Mucosa of descending colon (tissue), 3 donors: ENCODE measurements at regions not wholly inside any gene's neighbourhood (a gene's known extent, or its start where the extent isn't known, plus 50 kb on each side); places are given as distances from the start of the nearest gene placed in this dataset.

Experiments used
- ATAC-seq: fragments of 200-7000 bp; cut with Tn5 transposase; one replicate; pipeline ENCODE4 v1.9.1; 2020; ENCODE audit warnings: mild to moderate bottlenecking, moderate library complexity
- DNase-seq, 3 donors: peaks; one replicate each; pipeline ENCODE4 v3.0.0-alpha.2; 2020
- H3K36me3 ChIP-seq: fragments of 200-600 bp; one replicate; pipeline ENCODE4 v1.8.0; 2021; ENCODE audit warnings: low read depth, mild to moderate bottlenecking
- H3K4me1 ChIP-seq: fragments of 200-600 bp; one replicate; pipeline ENCODE4 v1.8.0; 2021; ENCODE audit warnings: low read depth, mild to moderate bottlenecking
- H3K4me3 ChIP-seq: fragments of 200-600 bp; one replicate; pipeline ENCODE4 v1.8.0; 2021; ENCODE audit warnings: mild to moderate bottlenecking
- H3K9me3 ChIP-seq: fragments of 200-600 bp; one replicate; pipeline ENCODE4 v1.8.0; 2021; ENCODE audit warnings: mild to moderate bottlenecking
- CTCF ChIP-seq: fragments of 200-600 bp; IDR thresholded peaks from one replicate; pipeline ENCODE4 v1.8.0; 2022; ENCODE audit warnings: antibody characterized with exemption, mild to moderate bottlenecking
- intact Hi-C, 2 donors: fragments of 100-400 bp; cut with DNase I in 1 of 2; cut with micrococcal nuclease in 1 of 2; formaldehyde crosslinking; loops; one replicate each; pipeline versions ENCODE4 v1.11.0 to v1.11.1; 2022; cut with DNase I, micrococcal nuclease
- donor health status: DM: no; HTN: no; CAD: no; lungs with moderate emphysema.
- donor health status: DM: no; HTN: no; CAD: no.
- donor health status: DM: no; HTN: yes; CAD: no.

- DNase-seq (no peak), ATAC-seq (no peak)
- no peak for TF ChIP-seq CTCF
- Histone ChIP-seq H3K9me3 (no peaks in the 10 kb centered on the region), H3K4me3 (no peak overlapping the region), H3K4me1 (peaks cover 14% of the 10 kb centered on the region), H3K36me3 (no peaks in the 10 kb centered on the region)
- intact Hi-C loops, result no loop called here
These were observed 123.9 kb downstream of the SNX5 start for GRCh38 chr20:17844549-17845298.

GRCh38 chr20:17844133-17844429, 124.5 kb downstream of the SNX5 start:
- Histone ChIP-seq H3K4me3 (no peak overlapping the region), H3K36me3 (no peaks in the 10 kb centered on the region), H3K4me1 (peaks cover 14% of the 10 kb centered on the region), H3K9me3 (no peaks in the 10 kb centered on the region)
- no peak for TF ChIP-seq CTCF
- ATAC-seq, result no peak
- DNase-seq, result no peak
- intact Hi-C loops, result no loop called here

GRCh38 chr20:17843246-17844132, 125.1 kb downstream of the SNX5 start:
- TF ChIP-seq CTCF, result no peak
- peak; percentile 6 for ATAC-seq
- Histone ChIP-seq H3K4me1 (peaks cover 12% of the 10 kb centered on the region), H3K9me3 (no peaks in the 10 kb centered on the region), H3K4me3 (no peak overlapping the region), H3K36me3 (no peaks in the 10 kb centered on the region)
- intact Hi-C loops, result no loop called here
- no peak for DNase-seq

GRCh38 chr20:17841751-17842215, 126.8 kb downstream of the SNX5 start:
- Histone ChIP-seq H3K4me1 (peaks cover 9% of the 10 kb centered on the region), H3K4me3 (no peak overlapping the region), H3K36me3 (no peaks in the 10 kb centered on the region), H3K9me3 (no peaks in the 10 kb centered on the region)
- ATAC-seq (no peak), DNase-seq (no peak)
- TF ChIP-seq CTCF, result no peak
- intact Hi-C loops, result no loop called here

GRCh38 chr20:17840423-17840822, 128.2 kb downstream of the SNX5 start:
- no peak for DNase-seq
- intact Hi-C loops, result no loop called here
- Histone ChIP-seq H3K4me3 (no peak overlapping the region), H3K36me3 (no peaks in the 10 kb centered on the region), H3K9me3 (no peaks in the 10 kb centered on the region), H3K4me1 (no peaks in the 10 kb centered on the region)
- TF ChIP-seq CTCF, result no peak
- no peak for ATAC-seq
